A673 (cell line): ENCODE measurements at regions not wholly inside any gene's neighbourhood (a gene's known extent, or its start where the extent isn't known, plus 50 kb on each side); places are given as distances from the start of the nearest gene placed in this dataset.
"Not testable (repeated sequence)": the region's sequence is repeated elsewhere in the genome, so short reads cannot be mapped to it uniquely, and the experiment has no call there.

Experiments used
- BruUV-seq: library from RNA; stranded (reverse); fragments of 400-500 nt; replicated peaks from 2 replicates; lab custom pipeline; 2021; lab: Mats Ljungman, UMichigan
- CTCF ChIA-PET: fragments of 300-600 bp; sonication (Branson Sonifier 250); formaldehyde crosslinking; loops from one replicate; lab custom pipeline; 2022; ENCODE audit warnings: antibody characterized with exemption; lab: Charles Lee
- POLR2A ChIA-PET: fragments of 300-600 bp; sonication (Branson Sonifier 250); formaldehyde crosslinking; loops from one replicate; lab custom pipeline; 2022; ENCODE audit warnings: antibody characterized with exemption; ENCODE audit not compliant: low non-redundant PET; lab: Charles Lee
- DNase-seq: peaks from one replicate; pipeline ENCODE4 v3.0.0-alpha.2; 2015; ENCODE audit warnings: low spot score
- H3K27ac ChIP-seq: fragments of 200-600 bp; sonication (generic); 2 replicates; pipeline ENCODE4 v1.5.1; 2016; ENCODE audit warnings: mixed run types, low read depth, mild to moderate bottlenecking, mixed read lengths, antibody characterized with exemption, low read length; ENCODE audit not compliant: poor library complexity, severe bottlenecking
- H3K27me3 ChIP-seq: fragments of 200-600 bp; sonication (generic); replicated peaks from 2 replicates; pipeline ENCODE4 v1.6.1; 2017; ENCODE audit warnings: mixed run types, low read depth, mild to moderate bottlenecking, mixed read lengths, antibody characterized with exemption, low read length; ENCODE audit not compliant: insufficient read depth, poor library complexity
- H3K36me3 ChIP-seq: fragments of 200-600 bp; sonication (generic); 2 replicates; pipeline ENCODE4 v1.6.1; 2016; ENCODE audit warnings: mixed run types, mild to moderate bottlenecking, mixed read lengths, antibody characterized with exemption, low read length; ENCODE audit not compliant: insufficient read depth, poor library complexity, severe bottlenecking
- H3K4me1 ChIP-seq: fragments of 200-600 bp; sonication (generic); 2 replicates; pipeline ENCODE4 v1.6.1; 2017; ENCODE audit warnings: mixed run types, mild to moderate bottlenecking, mixed read lengths, antibody characterized with exemption, low read length; ENCODE audit not compliant: insufficient read depth, poor library complexity, severe bottlenecking
- H3K4me3 ChIP-seq: fragments of 200-600 bp; sonication (generic); 2 replicates; pipeline ENCODE4 v1.5.1; 2016; ENCODE audit warnings: low read depth, mixed run types, mild to moderate bottlenecking, mixed read lengths, low read length; ENCODE audit not compliant: poor library complexity, severe bottlenecking
- H3K9me3 ChIP-seq: fragments of 200-600 bp; sonication (generic); 2 replicates; pipeline ENCODE4 v1.6.1; 2016; ENCODE audit warnings: mixed run types, low read depth, mild to moderate bottlenecking, mixed read lengths, antibody characterized with exemption, low read length; ENCODE audit not compliant: poor library complexity, severe bottlenecking
- CTCF ChIP-seq: fragments of 300-800, 200-600 bp; sonication (generic); conservative IDR thresholded peaks from 2 replicates; pipeline ENCODE4 v1.5.1; 2017; ENCODE audit warnings: low read depth, mild to moderate bottlenecking, antibody characterized with exemption, low read length, moderate library complexity, mixed read lengths
- EZH2 ChIP-seq: fragments of 200-600 bp; sonication (generic); IDR thresholded peaks from 2 replicates; pipeline ENCODE4 v1.6.1; 2017; ENCODE audit warnings: borderline replicate concordance, low read depth, mild to moderate bottlenecking, mixed read lengths, antibody characterized with exemption, low read length; ENCODE audit not compliant: poor library complexity, severe bottlenecking
- intact Hi-C: fragments of 100-400 bp; cut with micrococcal nuclease; formaldehyde crosslinking; loops from one replicate; pipeline ENCODE4 v1.10.0; 2022; ENCODE audit not compliant: unreplicated experiment

GRCh38 chr21:25487046-25487594, 120.2 kb downstream of the MRPL39 start:
- Histone ChIP-seq H3K4me1 (no peaks in the 10 kb centered on the region), H3K27me3 (no peaks in the 10 kb centered on the region), H3K36me3 (no peaks in the 10 kb centered on the region), H3K4me3 (no peak overlapping the region), H3K9me3 (peaks cover under 1% of the 10 kb centered on the region), H3K27ac (no peak overlapping the region)
- BruUV-seq = no TSS peak
- ChIA-PET POLR2A (no interaction called here), CTCF (no interaction called here)
- peak; percentile 18 for DNase-seq
- intact Hi-C loops = no loop called here
- TF ChIP-seq EZH2 (no peak), CTCF (no peak)

GRCh38 chr21:25485914-25486313, 121.4 kb downstream of the MRPL39 start:
- CTCF ChIA-PET = no interaction called here
- TF ChIP-seq EZH2 (no peak), CTCF (no peak)
- Histone ChIP-seq H3K36me3 (no peaks in the 10 kb centered on the region), H3K27ac (no peak overlapping the region), H3K9me3 (peaks cover 13% of the 10 kb centered on the region), H3K4me1 (no peaks in the 10 kb centered on the region), H3K27me3 (no peaks in the 10 kb centered on the region), H3K4me3 (no peak overlapping the region)
- DNase-seq = no peak
- intact Hi-C loops = no loop called here
- POLR2A ChIA-PET = no interaction called here
- BruUV-seq = no TSS peak

GRCh38 chr21:25467896-25468295, 139.4 kb downstream of the MRPL39 start:
- TF ChIP-seq EZH2 (no peak), CTCF (no peak)
- intact Hi-C loops = no loop called here

GRCh38 chr21:25467071-25467470, 140.2 kb downstream of the MRPL39 start:
- not testable (repeated sequence) for BruUV-seq

More at GRCh38 chr21:25467896-25468295, 139.4 kb downstream of the MRPL39 start:
- no peaks in the 10 kb centered on the region for H3K9me3 ChIP-seq
- no TSS peak for BruUV-seq
- no peaks in the 10 kb centered on the region for H3K27me3 ChIP-seq
- no peaks in the 10 kb centered on the region for H3K36me3 ChIP-seq
- H3K4me1 ChIP-seq = no peaks in the 10 kb centered on the region
- ChIA-PET POLR2A (no interaction called here), CTCF (no interaction called here)
- H3K4me3 ChIP-seq = no peak overlapping the region
- DNase-seq = no peak
- H3K27ac ChIP-seq = no peak overlapping the region

More at GRCh38 chr21:25467071-25467470, 140.2 kb downstream of the MRPL39 start:
- DNase-seq, H3K36me3 ChIP-seq, H3K4me3 ChIP-seq, H3K27ac ChIP-seq, intact Hi-C loops, POLR2A ChIA-PET, H3K27me3 ChIP-seq, CTCF ChIA-PET, H3K4me1 ChIP-seq, H3K9me3 ChIP-seq: not testable (repeated sequence)
